ENCODE measurements at regions not wholly inside any gene's neighbourhood (a gene's known extent, or its start where the extent isn't known, plus 50 kb on each side); places are given as distances from the start of the nearest gene placed in this dataset.
"Not testable (repeated sequence)": the region's sequence is repeated elsewhere in the genome, so short reads cannot be mapped to it uniquely, and the experiment has no call there.

DNA sequence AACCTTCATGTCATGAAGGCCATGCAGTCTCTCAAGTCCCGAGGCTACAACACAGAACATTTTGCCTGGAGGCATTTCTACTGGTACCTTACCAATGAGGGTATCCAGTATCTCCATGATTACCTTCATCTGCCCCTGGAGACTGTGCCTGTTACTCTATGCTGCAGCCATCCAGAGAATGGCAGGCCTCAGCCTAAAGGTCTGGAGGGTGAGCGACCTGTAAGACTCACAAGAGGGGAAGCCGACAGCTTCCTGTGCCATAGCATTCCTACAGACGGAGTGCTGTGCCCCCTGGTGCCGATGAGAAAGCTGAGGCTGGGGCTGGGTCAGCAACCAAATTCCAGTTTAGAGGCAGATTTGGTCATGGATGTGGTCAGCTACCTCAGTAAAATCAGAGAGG is 51.3 kb upstream of the CADPS start:
- DNase-seq: no peak

DNA sequence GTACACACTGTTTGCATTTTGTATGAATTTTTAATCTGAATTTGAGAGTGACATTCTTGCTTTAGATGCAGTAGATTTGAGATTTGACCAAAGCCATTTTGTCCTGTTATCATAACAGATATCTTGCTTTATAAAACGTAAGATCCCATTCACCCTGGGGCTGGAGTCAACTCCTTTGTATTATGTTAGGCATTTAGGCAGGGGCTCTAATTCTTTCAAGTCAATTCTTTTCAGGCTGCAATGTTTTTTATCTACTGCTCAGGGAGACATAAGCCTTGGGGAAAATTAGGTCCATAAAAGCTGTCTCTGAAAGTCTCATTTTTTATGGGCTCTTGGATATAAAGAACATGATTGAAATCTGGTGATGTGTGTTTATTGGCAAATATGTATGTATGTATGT is 53.0 kb upstream of the CADPS start:
- DNase-seq: no peak

GRCh38 chr3:62929771-62930170 is 54.6 kb upstream of the CADPS start:
- no peak for DNase-seq

GRCh38 chr3:62935793-62936192 is 60.6 kb upstream of the CADPS start:
- no peak for DNase-seq

DNA sequence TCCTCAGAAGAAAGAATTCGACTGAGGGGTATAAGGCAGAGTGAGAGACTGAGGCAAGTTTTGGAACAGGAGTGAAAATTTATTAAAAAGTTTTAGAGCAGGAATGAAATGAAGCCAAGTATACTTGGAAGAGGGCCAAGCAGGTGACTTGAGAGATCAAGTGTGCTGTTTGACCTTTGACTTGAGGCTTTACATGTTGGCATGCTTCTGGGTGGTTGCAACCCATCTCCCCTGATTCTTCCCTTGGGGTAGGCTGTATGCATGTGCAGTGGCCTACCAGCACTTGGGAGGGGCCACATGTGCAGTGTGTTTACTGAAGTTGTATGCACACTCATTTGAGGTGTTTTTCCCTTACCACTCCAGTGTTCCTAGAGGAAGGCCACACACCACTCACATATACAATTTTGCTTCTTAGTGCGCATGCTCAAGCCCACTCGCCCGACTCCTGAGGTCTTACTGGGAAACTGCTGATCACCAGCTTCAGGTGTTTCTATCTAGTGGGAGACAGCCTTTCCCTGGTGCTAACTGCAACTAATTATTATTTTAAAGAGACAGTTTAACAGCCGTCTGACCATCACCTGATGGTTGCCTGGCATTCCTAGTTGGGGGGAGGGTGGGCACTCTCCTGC is 61.5 kb upstream of the CADPS start:
- DNase-seq: no peak

DNA sequence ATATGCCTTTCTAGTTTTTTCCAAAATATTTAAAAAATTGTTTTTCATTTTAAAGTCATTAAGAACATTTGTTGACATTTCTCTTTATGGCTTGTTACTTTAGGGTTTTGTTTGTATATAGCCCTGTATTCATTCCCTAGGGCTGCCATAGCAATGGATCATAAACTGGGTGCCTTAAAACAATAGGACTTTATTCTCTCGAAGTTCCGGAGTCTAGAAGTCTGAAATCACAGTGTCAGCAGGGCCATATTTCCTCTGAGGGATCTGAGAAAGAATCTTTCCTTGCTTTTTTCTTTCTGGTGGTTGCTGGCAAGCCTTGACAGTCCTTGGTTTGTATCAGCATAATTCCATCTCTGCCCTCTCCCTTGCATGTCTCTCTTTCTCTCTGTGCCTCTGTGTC is 63.4 kb upstream of the CADPS start:
- no peak for DNase-seq

- DNase-seq: no peak
Measured at GRCh38 chr3:62939707-62940106, 64.5 kb upstream of the CADPS start.

GRCh38 chr3:62940771-62941563 is 65.8 kb upstream of the CADPS start:
- DNase-seq: no peak

- DNase-seq: no peak
Measured at GRCh38 chr3:62942227-62942626, 67.0 kb upstream of the CADPS start.

DNA sequence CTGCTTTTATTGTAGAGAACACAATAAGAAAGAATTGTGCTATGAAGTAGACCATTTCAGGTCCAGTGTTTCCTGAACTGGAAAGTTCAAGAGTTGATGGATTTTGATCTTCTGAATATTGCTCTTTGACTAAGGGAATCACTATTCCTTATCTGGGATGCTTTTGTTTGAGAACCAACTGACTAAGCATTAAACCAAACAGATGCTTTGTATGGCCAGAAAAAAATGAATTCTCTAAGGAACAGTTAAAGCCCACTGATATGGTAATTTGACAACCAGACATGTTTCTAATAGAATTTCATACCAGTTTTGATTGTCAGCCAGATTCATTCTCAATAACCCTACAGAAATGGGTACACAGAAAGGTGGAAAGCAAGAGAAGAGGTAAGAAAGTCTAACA is 67.5 kb upstream of the CADPS start:
- no peak for DNase-seq

- DNase-seq: no peak
Measured at GRCh38 chr3:62948921-62949320, 73.7 kb upstream of the CADPS start.

- no peak for DNase-seq
Measured at GRCh38 chr3:62950210-62950609, 75.0 kb upstream of the CADPS start.

- DNase-seq: no peak
Measured at GRCh38 chr3:62951037-62951613, 75.9 kb upstream of the CADPS start.

- not testable (repeated sequence) for DNase-seq
Measured at GRCh38 chr3:62951880-62952279, 76.7 kb upstream of the CADPS start.

DNA sequence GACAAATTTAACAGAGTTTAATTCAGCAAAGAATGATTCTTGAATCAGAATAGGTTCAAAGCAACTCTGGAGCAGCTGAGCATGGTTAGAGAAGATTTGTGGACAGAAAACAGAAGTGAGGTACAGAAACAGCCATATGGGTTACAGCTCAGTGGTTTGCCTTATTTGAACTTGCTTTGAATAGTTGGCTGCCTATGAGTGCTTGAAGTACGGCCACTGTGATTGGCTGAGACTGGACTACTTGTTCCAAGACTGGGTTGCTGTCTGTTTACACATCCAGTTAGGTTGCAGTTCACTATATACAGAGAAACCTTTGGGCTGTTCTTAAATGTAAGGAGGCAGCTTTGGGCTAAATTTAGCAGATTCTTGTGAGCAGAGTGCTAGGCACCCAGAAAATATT is 79.4 kb upstream of the CADPS start:
- no peak for DNase-seq

GRCh38 chr3:62955126-62955525 is 79.9 kb upstream of the CADPS start:
- no peak for DNase-seq

DNA sequence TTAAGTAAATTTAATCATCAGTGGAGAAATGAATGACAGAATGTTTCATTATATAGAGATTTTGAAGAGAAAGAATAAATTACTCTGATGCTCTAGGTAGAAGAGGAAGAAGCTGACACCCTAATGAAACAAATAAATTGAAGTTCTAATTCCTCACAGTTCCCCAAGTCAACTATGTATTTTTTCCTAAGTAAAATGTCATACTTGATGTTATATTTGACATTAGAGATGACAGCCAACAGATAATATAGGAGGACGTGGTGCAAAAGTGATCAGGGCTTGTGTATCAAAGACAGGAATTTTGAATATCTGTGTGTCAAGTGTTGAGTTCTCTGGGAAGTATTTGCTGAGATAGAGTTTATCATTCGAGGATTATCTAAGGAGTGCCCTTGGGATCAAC is 81.2 kb upstream of the CADPS start:
- DNase-seq: no peak

DNA sequence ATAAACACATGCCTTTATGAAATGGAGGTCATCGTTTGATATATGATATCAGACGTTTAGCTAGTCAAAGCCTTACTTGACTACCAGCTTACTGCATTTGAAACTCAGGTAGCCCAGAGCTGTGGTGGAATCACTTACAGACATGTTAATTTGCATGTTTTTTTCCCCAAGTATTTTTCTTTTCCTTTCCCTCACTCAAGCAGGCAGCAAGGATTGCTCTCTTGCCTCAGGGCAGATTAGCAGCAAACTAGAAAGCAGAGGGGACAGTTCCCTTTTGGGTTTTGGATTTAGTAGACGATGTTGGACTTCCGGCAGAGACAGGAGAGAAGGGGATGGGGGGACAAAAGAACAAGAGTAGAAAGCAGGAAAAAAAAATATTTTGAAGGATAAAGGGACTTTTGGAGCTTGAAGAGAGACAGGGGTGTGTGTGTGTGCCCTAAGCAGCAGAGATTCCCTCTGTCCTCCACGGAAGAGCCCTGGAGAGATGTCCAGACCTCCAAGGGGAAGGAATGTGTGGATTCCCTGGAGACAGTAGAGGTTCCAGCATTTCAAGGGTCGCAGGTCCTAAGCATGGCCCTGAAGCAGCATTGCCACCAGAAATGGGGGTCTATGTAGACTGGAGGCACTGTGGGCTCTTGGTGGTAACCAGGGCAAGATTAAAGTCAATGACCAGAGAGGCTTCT is 86.8 kb upstream of the CADPS start:
- DNase-seq: no peak

GRCh38 chr3:62962714-62963113 is 87.5 kb upstream of the CADPS start:
- no peak for DNase-seq

DNA sequence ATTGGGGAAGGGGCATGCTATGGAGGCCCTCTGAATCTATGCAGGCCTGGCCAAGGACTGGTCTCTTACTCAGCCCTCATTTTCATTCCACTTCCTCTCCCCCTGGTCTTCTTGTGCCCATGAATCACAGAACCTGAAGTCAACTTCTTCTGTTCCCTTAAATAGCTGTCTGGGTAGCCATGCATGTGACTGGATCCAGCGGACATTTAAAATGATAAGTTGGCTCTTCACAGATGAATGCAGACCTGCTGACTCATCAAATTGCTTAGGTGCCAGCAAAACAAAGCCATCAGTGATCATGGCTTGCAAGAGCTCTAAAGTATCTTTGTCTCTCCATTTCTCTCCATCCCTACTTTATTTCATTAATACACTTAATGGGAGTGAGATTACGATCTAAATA is 90.1 kb upstream of the CADPS start:
- DNase-seq: no peak

DNA sequence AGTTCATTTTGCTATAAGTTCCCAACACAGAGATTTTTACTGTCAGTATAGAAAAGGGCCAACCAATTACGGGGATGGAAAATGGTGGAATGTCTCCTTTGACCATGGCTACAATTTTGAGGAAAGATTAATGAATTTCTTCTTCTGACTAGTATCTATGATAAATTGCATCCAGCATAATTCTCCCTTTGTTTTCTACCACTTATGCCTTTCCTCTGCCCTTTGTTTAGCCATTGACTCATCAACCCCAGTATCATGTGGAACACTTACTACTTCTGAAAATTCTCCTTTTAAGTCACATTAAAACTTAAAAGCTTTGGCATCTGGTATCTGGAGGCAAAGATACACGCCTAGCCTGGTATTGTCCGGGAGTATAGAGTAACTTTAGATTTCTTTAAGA is 92.9 kb upstream of the CADPS start:
- no peak for DNase-seq

GRCh38 chr3:62970648-62971047 is 95.4 kb upstream of the CADPS start:
- no peak for DNase-seq

DNA sequence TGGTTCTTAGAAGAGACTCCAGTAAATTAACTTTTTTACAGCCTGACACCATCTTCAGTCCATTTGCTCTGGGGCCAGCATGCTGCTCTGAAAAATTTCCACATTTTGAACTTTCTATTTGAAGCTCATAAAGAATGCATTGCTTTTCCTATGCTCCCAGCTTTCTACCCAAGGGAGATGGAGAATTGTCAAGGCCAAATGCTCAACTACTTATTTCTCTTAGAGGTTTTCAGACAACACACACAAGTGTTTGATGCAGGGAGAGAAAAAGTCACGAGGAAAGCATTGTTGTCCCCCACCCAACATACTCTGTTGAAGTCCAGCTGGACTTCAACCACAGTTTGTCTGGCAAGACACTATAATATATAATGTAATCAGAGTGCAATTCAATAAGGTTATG is 100.3 kb upstream of the CADPS start:
- no peak for DNase-seq

DNA sequence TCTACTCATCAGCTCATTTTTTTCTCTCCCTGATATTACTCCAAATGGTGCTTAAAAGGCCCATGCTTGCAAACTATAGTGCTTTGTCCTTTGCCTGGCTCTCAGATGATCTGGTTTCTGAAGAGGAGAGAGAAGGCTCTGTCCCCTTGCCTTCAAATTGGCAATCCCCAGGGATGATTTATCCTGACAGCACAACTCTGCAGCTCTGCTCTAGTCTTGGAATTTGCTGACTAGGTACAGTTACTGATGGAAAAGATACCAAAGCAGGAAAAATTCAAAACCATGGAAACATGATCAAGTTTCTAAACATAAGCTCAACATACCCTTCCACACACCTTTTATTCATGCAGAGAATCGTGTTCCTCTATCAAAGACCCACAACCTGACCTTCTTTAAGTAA is 106.7 kb upstream of the CADPS start:
- DNase-seq: no peak

All from stimulated activated CD4-positive, alpha-beta T cell treated with anti-CD3 and anti-CD28 coated beads, Interleukin-15, amount 100 ng/mL, for 24 hours (primary cell).